ENCODE measurements at regions not wholly inside any gene's neighbourhood (a gene's known extent, or its start where the extent isn't known, plus 50 kb on each side); places are given as distances from the start of the nearest gene placed in this dataset.

DNA sequence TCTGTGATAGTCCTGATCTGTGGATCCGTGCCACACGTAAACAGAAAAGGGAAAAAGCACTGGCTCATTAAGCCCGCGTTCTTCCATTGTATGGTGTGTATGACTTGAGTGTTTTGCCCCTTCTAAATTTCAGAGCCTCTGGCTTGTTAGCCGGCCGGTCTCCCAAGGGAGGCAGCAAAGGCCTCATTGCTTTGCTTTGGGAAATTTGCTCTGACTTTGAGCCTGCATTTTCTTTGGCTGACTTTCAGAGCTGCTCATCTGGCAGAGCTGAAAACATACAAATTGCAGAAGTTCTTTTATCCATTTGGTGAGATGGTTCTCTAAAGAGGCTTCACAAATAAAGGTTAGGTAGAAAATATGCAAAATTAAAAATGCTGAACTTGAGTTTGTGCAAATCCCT, 123.0 kb downstream of the UTRN start:
- TF ChIP-seq, protein P1, sequence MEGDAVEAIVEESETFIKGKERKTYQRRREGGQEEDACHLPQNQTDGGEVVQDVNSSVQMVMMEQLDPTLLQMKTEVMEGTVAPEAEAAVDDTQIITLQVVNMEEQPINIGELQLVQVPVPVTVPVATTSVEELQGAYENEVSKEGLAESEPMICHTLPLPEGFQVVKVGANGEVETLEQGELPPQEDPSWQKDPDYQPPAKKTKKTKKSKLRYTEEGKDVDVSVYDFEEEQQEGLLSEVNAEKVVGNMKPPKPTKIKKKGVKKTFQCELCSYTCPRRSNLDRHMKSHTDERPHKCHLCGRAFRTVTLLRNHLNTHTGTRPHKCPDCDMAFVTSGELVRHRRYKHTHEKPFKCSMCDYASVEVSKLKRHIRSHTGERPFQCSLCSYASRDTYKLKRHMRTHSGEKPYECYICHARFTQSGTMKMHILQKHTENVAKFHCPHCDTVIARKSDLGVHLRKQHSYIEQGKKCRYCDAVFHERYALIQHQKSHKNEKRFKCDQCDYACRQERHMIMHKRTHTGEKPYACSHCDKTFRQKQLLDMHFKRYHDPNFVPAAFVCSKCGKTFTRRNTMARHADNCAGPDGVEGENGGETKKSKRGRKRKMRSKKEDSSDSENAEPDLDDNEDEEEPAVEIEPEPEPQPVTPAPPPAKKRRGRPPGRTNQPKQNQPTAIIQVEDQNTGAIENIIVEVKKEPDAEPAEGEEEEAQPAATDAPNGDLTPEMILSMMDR (conservative IDR thresholded peaks at IDR 0.05) = no peak
- no peak for TF ChIP-seq ZFX (IDR thresholded peaks at IDR 0.05)
- no peak overlapping the region for H3K27ac ChIP-seq

DNA sequence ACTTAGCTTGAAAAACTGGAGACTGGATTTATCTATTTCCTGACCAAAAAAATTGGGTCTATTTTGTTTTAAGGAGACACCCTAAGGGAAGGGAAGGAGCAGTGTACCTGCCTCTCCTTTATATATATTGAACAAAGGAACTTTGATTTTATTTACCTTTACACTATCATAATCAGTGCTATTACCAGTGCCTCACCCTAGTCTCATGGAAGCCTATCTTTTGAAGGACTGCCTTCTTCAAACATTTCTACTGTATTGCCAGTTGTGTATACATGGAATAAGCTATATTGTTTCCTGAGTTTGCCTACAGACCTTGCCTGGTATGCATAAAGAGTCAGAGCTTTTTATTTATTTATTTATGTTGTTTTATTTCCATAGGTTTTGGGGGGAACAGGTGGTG, 124.9 kb downstream of the UTRN start:
- H3K27ac ChIP-seq = peak overlapping the region; percentile 66; the same call in 1 of the 2 replicates
- TF ChIP-seq, protein P1 (conservative IDR thresholded peaks at IDR 0.05) = no peak
- no peak for TF ChIP-seq ZFX (IDR thresholded peaks at IDR 0.05)

DNA sequence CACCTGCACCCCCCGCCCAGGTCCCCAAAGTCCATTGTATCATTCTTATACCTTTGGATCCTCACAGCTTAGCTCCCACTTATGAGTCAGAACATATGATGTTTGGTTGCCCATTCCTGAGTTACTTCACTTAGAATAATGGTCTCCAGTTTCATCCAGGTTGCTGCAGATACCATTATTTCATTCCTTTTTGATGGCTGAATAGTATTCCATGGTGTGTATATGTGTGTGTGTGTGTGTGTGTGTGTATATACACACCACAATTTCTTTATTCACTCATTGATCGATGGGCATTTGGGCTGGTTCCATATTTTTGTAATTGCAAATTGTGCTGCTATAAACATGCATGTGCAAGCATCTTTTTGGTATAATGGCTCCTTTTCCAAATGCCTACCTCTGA, 125.4 kb downstream of the UTRN start:
- peak overlapping the region; percentile 66; the same call in 1 of the 2 replicates for H3K27ac ChIP-seq

DNA sequence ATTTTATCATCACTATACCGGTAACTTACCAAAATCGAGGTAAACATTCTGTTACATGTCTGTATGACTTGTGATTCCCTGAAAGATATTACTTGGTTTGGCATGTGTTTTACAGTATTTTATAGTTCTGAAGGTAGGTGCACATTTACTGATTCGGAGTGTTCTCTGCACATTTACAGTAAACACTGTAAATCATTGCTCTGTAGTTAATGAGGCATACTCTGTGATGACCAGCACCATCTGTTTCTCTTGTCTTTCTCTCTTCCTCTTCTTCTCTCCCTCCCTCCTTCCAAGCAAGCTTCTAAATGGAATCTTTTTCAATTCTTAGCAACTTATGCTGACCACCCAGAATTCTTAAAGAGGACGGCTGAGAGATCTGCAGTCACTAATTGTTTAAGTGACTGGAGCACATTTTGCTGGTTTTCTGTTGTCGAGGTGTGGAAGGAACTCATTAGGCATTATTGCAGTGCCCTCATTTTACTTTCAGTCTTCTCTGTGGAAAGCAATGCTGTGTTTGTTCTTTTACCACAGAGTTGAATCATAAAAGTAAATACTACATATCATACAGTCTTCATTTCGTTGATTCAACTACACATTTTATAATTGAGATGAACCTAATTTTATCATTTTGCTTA, 126.5 kb downstream of the UTRN start:
- peak overlapping the region; percentile 66; the same call in 1 of the 2 replicates for H3K27ac ChIP-seq
- TF ChIP-seq, protein P1 (conservative IDR thresholded peaks at IDR 0.05) = no peak
- no peak for TF ChIP-seq ZFX (IDR thresholded peaks at IDR 0.05)

DNA sequence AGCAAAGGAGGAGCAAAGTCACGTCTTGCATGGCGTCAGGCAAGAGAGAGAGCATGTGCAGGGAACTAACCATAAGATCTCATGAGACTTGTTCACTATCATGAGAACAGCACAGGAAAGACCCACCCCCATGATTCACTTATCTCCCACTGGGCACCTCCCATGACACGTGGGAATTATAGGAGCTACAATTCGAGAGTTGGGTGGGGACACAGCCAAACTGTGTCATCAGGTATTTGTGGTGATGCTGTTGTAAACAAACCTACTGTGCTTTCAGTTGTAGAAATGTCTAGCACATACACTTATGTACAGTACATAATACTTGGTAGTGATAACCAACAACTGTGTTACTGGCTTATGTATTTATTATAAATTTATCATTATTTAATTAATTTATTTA, 128.3 kb downstream of the UTRN start:
- TF ChIP-seq ZFX (IDR thresholded peaks at IDR 0.05) = no peak
- TF ChIP-seq, protein P1 (conservative IDR thresholded peaks at IDR 0.05) = no peak
- H3K27ac ChIP-seq = peak overlapping the region; percentile 72

DNA sequence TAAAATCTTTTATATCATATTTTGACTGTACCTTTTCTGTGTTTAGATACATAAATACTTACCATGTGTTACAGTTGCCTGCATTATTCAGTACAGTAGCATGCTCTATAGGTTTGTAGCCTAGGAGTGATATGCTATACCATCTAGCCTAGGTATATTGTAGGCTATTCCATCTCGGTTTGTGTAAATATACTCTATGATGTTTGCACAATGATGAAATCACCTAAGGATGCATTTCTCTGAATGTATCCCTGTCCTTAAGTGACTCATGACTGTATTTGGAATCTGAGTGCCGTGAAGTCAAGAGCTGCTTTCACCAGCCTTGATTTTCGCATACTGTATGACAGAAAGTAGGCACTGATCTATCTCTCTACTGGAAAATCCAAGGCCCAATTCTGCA, 129.9 kb downstream of the UTRN start:
- no peak for TF ChIP-seq ZFX (IDR thresholded peaks at IDR 0.05)
- TF ChIP-seq, protein P1 (conservative IDR thresholded peaks at IDR 0.05) = no peak

DNA sequence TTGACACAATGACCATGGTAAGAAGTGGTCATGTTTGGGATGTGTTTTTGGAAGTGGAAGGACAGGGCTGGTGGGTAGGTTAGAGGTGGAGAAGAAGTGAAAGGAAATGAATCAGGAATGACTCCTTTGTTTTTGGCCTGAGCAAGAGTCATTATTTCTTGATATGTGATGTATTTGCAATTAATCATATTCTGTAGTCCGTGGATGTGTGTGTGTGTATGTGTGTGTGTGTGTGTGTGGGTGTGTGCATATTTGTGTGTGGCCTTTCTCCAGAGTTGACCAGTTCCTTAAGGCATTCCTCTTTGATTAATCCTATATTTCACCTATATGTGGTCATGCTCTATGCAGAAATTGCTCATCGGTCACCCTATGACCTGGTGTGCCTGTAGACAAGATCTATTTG, 130.7 kb downstream of the UTRN start:
- H3K27ac ChIP-seq = peak overlapping the region; percentile 51
- TF ChIP-seq ZFX (IDR thresholded peaks at IDR 0.05) = no peak

More for the DNA sequence above, 129.9 kb downstream of the UTRN start:
- peak overlapping the region; percentile 96 for H3K27ac ChIP-seq

DNA sequence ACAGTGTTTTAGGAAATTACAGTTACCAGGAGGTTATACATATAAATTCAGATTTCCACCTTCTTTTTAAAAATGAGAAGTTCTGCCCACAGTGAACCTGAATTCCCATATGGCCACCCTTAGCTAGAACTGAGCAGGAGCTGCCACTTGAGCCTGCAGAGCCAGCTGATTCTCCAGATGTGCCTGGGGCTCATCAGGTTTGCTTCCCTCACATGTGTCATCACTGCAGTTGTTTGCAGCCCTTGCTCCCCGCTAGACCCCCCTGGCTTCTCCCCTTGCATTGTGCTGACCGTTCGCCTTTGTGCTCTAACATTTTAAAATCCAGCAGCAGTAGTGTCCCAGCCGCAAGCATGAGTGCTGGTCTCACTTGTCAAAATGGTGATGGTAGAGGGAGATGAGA, 131.1 kb downstream of the UTRN start:
- peak overlapping the region; percentile 51 for H3K27ac ChIP-seq
- TF ChIP-seq, protein P1 (conservative IDR thresholded peaks at IDR 0.05) = no peak
- no peak for TF ChIP-seq ZFX (IDR thresholded peaks at IDR 0.05)

Measured in C4-2B (cell line).